Dedifferentiated amniotic fluid mesenchymal stem cell (primary cell): ENCODE measurements at regions not wholly inside any gene's neighbourhood (a gene's known extent, or its start where the extent isn't known, plus 50 kb on each side); places are given as distances from the start of the nearest gene placed in this dataset.

Experiments
- DNase-seq: peaks from one replicate; pipeline ENCODE4 v3.0.0-alpha.2; 2016; ENCODE audit errors: extremely low spot score

DNA sequence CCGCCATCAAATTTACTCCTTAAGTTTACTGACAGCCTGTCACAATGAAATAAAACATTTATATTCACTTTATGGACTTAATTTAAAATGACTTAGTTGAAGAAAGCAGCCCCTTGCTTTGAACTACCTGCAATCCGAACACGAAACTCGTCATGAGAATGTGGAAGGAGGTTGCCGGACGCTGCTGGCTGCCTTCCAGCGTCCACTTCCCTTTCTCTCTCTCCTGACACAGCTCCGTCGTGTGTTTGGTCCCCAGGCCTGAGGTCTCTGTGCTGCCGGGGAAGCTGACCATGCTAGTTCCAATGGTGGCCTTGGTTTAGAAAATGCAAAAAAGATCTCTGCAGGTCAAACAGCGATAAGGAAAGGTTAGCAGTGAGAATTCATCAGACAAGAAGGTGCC lies 519.7 kb downstream of the CDH26 start:
- no peak for DNase-seq

DNA sequence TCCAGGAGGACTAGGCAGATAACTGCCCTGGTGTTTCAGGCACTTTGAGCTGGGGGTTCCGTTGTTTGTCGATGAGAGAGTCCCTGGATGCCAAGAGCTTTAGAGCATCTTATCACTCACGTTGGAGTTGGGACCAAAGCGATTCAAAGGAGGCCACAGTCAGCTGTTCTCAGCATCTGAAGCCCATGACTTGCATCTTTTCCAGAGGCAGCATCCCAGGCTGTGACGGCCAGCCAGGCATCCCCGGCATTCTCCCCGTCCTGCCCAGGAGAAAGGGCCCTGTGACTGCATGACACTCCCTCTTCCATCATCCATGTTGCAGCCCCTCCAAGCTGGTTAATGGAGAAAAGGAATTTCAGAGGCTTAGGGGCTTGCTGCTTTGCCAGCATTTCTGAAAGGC lies 520.3 kb downstream of the CDH26 start:
- no peak for DNase-seq

DNA sequence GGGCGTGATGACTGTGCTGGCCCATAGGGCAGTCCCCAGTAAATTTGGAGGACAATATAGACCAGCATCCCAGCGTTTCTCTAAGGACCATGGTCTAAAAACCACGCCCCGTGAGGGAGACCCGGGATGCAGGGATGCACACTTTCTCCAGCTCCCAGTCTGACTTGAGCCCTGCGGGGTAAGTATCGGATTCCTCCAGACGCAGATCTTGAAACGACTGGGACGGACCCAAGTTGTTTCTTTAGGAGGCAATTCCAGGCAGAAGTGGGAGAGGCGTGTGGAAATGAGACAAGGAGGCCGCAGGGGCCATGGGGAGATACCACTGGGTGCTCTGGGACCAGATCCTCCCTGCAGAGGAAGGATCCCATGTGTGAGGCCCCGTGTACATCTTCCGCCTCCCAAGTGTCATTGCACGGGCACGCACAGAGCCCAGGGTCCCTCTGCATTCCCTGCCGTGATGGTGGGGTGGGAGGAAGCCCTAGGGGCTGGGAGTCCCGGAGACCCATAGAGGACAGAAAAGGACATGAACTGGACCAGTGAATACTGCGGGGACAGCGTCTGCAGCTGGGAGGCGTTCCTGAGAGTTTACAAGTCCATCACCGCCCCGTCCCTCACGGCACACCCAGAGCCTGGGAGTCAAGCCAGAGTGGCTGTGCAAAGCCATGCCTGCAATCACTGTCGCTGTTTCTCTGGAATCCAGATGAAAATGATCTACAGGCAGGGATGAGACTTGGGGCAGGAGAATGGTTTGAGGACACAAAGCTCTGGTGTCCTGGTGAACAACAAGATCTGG lies 522.9 kb downstream of the CDH26 start:
- DNase-seq, result no peak

DNA sequence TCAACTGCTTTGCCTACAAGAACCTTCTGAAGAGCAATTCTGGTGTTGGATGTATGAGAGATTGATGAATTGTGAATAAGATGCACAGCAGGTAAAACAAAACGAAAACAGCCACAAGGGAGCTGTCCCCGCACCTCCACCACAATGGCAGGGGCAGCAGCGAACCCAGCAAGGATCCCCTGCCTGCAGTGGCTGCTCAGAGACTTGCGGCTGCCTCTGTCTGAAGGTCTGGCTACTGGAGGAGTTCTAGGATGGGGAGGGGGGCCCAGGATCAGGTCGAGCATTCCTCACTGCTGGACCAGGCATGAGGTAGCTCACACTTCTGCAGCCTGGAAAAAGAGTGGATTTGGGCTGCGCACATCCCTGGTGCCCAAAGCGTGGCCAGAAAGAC lies 523.5 kb downstream of the CDH26 start:
- DNase-seq, result no peak

DNA sequence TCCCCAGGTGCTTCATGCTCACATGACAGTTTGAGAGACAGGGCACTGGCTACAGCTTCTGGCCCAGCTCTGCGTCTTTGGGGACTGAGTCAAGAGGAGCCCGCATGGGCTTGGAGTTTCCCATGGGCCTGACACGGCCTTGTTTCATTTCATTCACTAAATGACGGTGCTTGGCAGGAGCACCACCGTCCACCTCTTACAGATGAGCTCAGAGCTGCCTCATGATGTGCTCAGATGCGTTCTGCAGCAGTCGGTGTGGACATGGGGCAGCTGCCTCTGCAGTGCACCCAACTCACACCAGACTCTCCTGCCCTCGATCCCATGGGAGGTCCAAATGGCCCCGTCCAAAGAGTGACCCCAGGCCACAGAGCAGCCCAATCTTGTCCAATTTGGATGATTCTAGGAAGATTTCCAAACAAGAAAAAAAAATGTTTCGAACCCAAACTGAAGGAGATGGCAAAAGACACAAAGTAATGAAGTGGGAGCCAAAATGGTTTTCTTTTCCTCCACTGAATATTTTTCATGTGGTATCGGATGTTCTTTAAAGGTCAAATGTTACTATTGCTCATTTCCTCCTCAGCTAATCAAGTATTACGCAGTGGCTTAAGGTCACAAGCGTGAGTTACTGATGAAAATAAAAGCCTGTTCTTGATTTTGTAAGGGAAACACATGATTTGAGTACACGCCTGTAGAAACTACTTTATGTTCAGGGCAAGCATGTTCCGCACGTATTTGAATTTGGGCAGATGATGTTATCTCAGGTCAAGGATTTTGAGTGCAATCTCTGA lies 524.2 kb downstream of the CDH26 start:
- no peak for DNase-seq

DNA sequence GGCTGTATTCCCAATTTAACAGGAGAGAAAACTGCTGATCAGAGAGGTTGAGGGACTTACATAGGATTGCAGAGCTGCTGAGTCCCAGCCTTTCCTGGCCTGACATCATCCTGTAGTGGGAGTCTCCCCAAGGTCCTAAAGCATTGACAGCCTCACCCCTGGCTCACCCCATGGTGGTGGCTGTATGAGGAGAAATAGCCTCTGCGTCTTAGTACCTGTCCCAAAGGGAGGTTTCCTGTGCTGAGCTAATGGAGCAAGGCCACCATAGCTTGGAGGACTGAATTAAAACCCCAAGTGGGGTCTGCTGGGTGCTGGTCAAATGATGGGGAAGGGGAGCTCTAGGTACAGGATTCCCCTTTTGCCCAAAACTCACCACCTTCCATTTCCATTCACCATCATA lies 525.1 kb downstream of the CDH26 start:
- DNase-seq, result no peak

DNA sequence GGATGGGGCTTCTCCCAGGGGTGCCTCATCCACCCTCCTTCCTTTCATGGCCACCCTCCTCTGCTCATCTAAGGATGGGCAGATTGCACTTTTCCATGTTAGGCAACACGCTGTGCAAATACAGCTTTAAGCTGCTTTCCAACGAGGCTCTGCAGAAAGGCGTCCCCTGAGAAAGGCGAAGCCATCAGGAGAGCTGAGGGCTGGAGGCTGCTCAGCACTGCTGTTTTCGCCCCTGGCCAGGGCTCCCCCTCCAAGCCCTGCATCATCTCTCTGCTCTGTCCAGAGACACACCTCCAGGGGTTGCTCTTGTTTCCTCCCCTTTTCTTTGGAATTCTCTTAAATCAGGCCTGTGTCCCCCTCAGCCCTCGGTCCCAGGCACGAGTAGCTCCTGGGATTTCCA lies 526.1 kb downstream of the CDH26 start:
- DNase-seq, result no peak

DNA sequence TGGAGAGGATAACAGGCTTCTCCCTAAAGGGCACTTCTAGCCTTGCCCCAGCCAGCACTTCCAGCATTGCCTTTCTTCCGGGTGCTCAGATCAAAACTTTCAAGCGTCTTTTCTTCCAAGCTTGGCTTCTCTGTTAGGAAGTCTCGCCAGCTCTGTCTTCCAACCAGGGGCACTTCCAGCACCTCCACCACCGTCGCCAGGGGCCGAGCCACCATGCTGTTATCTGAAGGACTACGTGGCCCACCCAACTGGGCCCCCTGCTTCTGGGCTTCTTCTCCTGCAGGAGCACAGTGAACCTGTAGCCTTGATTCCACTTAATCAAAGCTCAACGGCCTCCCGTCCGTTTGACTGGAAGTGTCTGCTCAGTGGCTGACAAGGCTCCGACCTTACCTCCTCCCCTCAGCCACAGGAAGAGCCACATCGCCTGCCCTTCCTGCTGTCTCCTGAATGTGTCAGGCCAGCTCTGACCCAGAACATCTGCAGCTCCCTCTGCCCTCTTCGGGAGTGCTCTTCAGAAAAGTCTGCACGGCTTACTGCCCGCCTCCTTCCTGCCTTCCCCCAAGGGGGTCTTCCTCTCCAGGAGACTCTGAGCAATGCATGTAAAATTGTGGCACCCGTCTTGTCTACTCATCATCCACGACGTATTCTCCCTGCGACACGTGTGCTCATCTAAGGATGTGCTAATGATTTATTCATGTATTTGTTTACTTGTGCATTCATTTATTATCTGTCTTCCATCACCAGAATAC lies 527.0 kb downstream of the CDH26 start:
- DNase-seq, result no peak

DNA sequence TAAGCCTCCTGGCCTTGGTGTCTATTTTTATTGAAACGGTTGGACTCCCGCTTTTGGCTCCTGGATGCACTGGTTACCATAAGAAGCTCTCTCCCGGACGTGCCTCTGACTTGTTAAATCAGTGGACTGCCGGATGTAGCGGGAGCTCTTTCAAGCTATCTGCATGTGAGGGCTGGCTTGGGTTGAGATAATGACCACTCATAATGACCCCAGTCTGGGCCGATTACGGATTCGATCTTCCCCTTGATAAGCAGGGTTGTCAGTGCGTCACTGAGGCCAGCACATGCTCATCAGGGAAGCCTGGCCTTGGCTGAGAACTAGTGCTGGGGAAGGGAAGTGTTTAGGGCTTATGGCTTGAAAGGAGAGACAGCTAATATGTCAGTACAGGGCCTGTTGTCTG lies 528.1 kb downstream of the CDH26 start:
- no peak for DNase-seq

DNA sequence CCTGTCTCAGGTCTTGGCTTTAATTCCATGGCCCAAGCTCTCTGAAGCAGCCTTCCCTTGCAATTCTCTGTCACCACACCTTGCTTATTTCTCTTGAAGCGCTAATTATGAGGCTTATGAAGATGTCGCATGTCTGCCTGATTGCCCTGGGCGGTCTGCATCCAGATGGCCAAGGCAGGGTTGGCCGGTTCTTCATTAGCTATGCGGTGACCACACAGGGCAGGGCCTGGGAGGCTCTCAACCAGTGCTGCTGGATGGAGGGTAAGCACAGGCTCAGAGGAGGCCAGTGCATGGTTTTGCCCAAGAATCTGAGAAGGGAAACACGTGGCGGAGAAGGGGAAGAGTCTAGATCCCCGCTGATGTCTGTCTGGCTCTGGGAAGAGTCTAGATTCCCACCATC lies 528.7 kb downstream of the CDH26 start:
- no peak for DNase-seq

DNA sequence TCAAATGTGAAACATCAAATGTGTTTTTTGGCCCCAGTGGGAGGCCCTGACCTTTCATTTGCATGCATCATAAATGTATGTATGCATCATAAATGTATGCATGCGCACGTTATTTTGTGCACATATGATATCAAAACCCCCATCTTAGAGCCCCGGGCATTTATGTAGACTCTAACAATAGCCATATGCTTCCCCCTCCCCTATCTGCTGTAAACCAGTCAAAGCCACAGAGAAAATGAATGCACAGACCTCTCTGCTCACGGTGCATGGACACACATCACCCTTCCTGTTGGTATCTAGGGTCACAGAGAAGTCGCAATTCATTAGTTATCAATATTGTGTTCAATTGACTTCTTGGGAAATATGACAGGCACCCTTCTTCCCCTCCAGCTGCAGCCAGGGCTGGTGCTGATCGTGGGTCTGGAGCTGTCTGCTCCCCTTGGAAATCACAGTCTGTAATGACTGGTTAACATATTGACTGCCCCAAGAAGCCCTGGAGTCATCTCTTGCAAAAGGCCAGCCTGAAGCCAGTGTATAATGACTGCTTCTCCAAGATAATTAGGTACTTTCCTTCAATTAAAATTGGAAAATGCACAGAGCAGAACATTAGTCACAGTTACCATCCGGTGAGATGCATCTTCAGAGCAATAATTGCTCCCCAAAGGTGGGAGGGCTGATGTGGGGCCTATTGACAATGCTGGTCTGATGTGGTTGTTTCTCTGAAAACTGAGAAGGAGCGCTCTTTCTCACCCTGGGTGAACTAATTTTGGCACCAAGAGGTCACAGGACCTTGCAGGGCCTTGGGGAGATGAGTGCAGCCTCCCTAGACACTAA lies 532.2 kb downstream of the CDH26 start:
- no peak for DNase-seq

DNA sequence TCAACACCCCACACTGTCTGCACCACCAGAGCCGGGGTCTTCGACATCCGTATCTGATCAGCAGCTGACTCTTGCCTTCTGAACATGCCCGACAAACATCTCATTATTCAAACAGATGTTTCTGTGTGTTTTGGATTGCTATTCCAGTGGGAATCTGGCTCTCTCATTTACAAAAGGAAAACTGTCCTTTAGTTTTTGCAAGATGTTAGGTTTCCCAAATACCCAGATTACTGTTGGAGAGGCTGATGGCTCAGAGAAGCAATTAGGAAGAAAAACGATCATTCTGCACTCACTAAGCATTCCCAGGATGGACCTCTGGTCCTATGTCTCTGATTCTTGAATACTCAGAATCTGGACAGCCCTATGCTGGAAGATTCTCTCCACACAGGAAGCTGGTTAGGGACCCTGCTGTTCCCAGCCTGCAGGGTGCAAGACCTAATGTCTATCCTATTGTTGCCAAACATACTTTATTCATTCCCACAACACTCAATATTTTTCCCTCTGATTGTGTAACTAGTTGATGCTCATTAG lies 532.9 kb downstream of the CDH26 start:
- DNase-seq, result no peak

DNA sequence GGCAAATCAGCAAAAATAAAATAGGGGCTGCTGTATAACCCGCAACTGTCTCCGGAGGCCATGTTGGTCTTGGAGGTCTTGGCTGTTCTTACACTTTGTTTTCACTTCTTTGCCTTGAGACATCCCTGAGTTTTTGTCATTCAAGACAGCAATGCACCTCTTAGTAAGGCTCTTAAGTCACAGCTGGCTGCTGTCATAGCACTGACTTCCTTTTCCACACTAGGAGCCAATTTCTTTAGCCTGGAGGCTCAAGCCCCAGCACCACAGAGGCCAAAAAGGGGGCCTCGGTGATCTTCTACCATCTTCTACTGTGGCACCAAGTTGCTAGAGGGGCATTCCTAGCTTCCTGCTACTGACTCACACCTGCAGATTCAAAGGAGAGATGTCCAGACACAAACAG lies 536.3 kb downstream of the CDH26 start:
- DNase-seq, result no peak

DNA sequence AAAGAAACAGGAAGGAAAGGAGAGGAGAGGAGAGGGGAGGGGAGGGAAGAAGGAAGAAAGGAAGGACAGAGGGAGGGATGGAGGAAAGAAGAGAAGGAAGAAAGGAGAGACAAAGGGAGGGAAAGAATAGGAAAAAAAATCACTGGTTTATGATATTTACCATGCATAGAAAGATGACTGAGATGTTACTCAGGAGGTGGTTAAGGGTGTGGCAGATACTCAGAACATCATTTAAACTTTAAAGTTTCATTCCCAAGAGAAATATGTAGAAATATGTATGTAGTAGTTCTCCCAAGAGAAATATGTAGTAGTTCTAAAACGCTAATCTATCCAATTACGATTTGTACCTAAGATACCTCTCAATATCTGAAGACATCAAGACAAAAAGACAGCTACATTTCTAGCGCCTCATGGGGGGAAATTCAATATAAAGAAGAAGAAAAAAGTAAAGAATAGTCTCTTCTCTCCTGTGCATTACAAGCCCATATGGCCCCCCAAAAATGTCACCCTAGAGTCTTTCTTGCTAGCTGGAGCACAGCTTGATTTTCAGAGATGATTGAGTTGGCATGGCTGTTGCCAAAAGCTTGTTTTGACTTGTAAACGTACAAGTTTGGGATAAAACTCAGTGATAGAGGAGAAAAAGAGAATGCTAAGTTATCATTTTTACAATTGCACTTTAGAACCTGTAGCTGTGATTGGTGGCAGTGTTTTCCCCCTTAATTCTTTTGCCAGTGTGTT lies 539.2 kb downstream of the CDH26 start:
- DNase-seq, result no peak

DNA sequence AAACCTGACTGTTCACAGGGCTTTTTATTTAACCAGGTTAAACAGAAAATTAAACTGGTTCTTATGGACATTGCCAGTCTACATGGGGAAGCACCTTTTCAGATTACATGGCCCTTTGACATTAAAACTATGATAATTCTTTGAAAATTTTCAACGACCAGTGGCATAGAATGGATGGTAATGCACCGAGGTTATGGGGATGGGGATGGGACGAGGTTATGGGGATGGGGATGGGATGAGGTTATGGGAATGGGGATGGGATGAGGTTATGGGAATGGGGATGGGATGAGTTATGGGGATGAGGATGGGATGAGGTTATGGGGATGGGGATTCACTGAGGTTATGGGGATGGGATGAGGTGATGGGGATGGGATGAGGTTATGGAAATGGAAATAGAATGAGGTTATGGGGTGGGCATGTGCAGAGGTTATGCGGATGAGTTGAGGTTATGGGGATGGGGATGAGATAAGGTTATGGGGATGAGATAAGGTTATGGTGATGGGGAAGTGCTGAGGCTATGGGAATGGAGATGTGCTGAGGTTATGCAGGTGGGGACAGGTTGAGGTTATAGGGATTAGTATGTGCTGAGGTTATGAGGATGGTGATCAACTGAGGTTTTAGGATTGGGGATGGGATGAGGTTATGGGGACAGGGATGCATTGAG lies 541.9 kb downstream of the CDH26 start:
- DNase-seq, result no peak

DNA sequence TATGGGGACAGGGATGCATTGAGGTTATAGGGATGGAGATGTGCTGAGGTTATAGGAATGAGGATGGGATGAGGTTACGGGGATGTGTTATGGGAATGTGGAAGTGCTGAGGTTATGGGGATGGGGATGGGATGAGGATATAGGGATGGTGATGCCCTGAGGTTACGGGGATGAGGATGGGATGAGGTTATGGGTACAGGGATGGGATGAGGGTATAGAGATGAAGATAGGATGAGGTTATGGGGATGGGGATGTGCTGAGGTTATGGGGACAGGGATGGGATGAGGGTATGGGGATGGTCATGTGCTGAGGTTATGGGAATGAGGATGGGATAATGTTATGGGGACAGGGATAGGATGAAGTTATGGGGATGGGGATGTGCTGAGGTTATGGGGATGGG lies 542.8 kb downstream of the CDH26 start:
- DNase-seq, result no peak

DNA sequence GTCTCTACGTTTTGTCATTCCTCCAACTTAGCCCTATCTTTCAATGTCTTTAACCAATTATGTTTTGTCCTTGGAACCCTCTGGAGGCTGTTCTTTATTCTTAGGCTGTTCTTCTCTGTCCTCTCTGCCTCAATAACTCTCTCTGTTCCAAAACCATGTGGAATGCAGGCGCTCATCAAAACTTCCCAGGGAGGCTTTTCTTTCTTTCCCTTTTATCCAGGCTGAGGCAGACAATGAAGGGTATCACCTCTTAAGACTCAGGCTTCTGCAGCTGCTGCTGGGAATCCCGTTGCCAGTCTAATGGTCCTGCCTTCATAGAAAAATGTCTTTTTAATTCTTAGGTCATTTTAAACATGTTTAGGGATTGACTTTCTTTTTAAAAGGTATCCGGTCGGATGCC lies 544.7 kb downstream of the CDH26 start:
- DNase-seq, result no peak

DNA sequence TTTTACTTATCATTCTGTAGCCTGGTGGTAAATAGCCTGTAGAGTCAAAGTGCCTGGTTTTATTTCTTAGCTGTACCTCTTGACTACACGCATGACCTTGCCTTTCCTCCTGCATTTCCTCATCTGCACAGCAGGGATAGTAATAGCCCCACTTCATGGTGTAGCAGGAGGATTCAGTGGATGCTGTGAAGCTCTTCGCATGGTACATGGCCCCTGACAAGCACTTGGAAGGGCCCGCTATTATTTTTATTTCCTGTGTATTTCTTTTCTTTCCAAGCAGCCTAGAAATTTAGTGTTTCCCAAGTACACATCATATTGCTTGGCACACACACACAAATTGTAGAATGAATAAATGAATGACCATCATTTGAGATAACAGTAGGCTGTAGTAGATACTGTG lies 547.2 kb downstream of the CDH26 start:
- no peak for DNase-seq

DNA sequence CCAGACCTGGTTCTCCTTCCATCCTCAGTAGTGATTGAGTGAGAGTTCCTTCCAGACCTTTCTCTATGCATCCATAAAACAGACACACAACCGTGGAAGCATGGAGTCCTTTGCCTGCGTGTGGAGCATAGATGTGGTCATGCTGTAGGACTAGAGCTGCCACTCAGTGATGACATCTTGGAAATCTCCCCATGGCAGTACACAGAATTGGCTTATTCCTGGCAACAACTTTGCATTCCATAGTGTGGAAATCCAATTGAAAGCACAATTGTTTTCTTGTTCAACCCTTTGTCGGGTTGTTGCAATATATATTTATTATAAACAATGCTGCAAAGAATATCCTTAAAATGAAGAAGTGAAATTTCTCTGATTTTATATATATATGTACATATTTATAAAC lies 547.8 kb downstream of the CDH26 start:
- DNase-seq, result no peak

DNA sequence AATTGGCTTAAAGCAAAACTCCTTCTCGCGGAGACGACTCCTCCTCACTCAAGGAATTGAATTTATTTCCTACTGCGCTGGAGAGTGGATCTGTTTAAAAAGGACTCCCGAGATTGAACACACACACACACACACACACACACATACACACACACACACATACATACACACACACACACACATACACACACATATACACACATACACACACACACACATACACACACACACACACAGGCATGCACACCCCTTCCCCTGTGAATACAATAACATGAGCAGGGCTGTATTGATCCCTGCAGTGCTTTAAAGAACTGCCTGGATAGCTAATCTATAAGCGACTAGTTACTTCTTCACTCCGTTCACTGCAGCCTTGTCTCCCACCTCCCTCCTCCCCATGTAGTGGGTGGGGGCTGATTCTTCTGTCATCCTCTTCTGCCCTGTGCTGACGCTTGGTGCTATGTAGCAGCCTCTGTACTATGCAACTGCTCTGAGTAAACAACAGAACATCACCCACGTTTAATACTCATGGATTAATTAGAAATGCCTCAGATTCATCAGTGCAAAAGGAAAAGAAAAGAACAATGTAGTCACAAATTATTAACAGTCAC lies 549.0 kb downstream of the CDH26 start:
- no peak for DNase-seq
